Lower leg skin (tissue), 3 donors: ENCODE measurements at regions not wholly inside any gene's neighbourhood (a gene's known extent, or its start where the extent isn't known, plus 50 kb on each side); places are given as distances from the start of the nearest gene placed in this dataset.

Source experiments
- CTCF ChIP-seq, 3 donors: fragments of 450-650 bp; IDR thresholded peaks; one replicate each; pipeline ENCODE4 v1.5.1; 2016; ENCODE audit warnings: antibody characterized with exemption in 3 of 3, mild to moderate bottlenecking in 3 of 3, moderate library complexity in 2 of 3
- POLR2A ChIP-seq, 2 donors: fragments of 450-650 bp; IDR thresholded peaks; one replicate each; pipeline ENCODE4 v1.6.1; 2016 to 2017; ENCODE audit warnings: antibody characterized with exemption in 2 of 2, mild to moderate bottlenecking in 1 of 2, moderate library complexity in 1 of 2

GRCh38 chr18:64384101-64384500 lies 235.2 kb upstream of the LINC00305 start:
- TF ChIP-seq CTCF (IDR thresholded peaks at IDR 0.05) (no peak), POLR2A (IDR thresholded peaks at IDR 0.05) (no peak)
